CD4-positive, alpha-beta memory T cell (primary cell): ENCODE measurements at regions not wholly inside any gene's neighbourhood (a gene's known extent, or its start where the extent isn't known, plus 50 kb on each side); places are given as distances from the start of the nearest gene placed in this dataset.

ENCODE experiments used
- CTCF ChIA-PET: fragments of 350-600 bp; sonication (Branson Sonifier 250); formaldehyde crosslinking; loops from one replicate; lab custom pipeline; 2021; ENCODE audit warnings: inconsistent platforms; ENCODE audit not compliant: partially characterized antibody; lab: Charles Lee
- POLR2A ChIA-PET: fragments of 350-600 bp; sonication (Branson Sonifier 250); formaldehyde crosslinking; loops from one replicate; lab custom pipeline; 2021; ENCODE audit not compliant: partially characterized antibody; lab: Charles Lee
- DNase-seq, 5 donors: peaks; one replicate each; pipeline versions ENCODE4 v3.0.0 to v3.0.0-alpha.2; 2020 to 2022; ENCODE audit warnings: mixed read lengths in 1 of 5
- H3K27ac ChIP-seq: one replicate; pipeline ENCODE4 v1.7.0; 2013; ENCODE audit warnings: low read depth, low read length
- H3K27me3 ChIP-seq: 2 replicates; pipeline ENCODE4 v1.7.0; 2013; ENCODE audit warnings: mild to moderate bottlenecking, low read length, moderate library complexity; ENCODE audit not compliant: insufficient read depth
- H3K36me3 ChIP-seq: 2 replicates; pipeline ENCODE4 v1.7.0; 2013; ENCODE audit warnings: mild to moderate bottlenecking, low read length, moderate library complexity; ENCODE audit not compliant: insufficient read depth
- H3K4me1 ChIP-seq: 2 replicates; pipeline ENCODE4 v1.7.0; 2013; ENCODE audit warnings: mild to moderate bottlenecking, low read length, moderate library complexity; ENCODE audit not compliant: insufficient read depth
- H3K4me3 ChIP-seq, 2 donors: one replicate each; pipeline ENCODE4 v1.7.0; 2013; ENCODE audit warnings: low read length in 2 of 2, mild to moderate bottlenecking in 1 of 2
- H3K9me3 ChIP-seq, 2 donors: one replicate each; pipeline ENCODE4 v1.7.0; 2013; ENCODE audit warnings: low read length in 2 of 2, control low read depth in 1 of 2; ENCODE audit not compliant: control insufficient read depth in 1 of 2
- H3K27ac Mint-ChIP-seq, 7 donors: one replicate each; pipeline ENCODE4 v1.8.0; 2020 to 2021; ENCODE audit warnings: mixed read lengths in 7 of 7, mild to moderate bottlenecking in 6 of 7, inconsistent platforms in 3 of 7, moderate library complexity in 3 of 7
- H3K27me3 Mint-ChIP-seq, 2 donors: one replicate each; pipeline ENCODE4 v1.8.0; 2020 to 2021; ENCODE audit warnings: mixed read lengths in 2 of 2
- H3K36me3 Mint-ChIP-seq, 2 donors: one replicate each; pipeline ENCODE4 v1.8.0; 2020 to 2021; ENCODE audit warnings: mixed read lengths in 2 of 2, inconsistent platforms in 1 of 2, mild to moderate bottlenecking in 1 of 2
- H3K4me1 Mint-ChIP-seq, 4 donors: one replicate each; pipeline ENCODE4 v1.8.0; 2020 to 2021; ENCODE audit warnings: mixed read lengths in 4 of 4, mild to moderate bottlenecking in 1 of 4
- H3K4me3 Mint-ChIP-seq, 8 donors: one replicate each; pipeline ENCODE4 v1.8.0; 2020 to 2021; ENCODE audit warnings: mixed read lengths in 8 of 8, mild to moderate bottlenecking in 7 of 8, moderate library complexity in 6 of 8, inconsistent platforms in 3 of 8
- H3K9me3 Mint-ChIP-seq, 8 donors: one replicate each; pipeline ENCODE4 v1.8.0; 2020 to 2021; ENCODE audit warnings: mixed read lengths in 8 of 8, mild to moderate bottlenecking in 5 of 8, inconsistent platforms in 3 of 8, moderate library complexity in 1 of 8
- intact Hi-C: fragments of 100-400 bp; cut with micrococcal nuclease; formaldehyde crosslinking; loops from one replicate; pipeline ENCODE4 v1.15.1; 2023

DNA sequence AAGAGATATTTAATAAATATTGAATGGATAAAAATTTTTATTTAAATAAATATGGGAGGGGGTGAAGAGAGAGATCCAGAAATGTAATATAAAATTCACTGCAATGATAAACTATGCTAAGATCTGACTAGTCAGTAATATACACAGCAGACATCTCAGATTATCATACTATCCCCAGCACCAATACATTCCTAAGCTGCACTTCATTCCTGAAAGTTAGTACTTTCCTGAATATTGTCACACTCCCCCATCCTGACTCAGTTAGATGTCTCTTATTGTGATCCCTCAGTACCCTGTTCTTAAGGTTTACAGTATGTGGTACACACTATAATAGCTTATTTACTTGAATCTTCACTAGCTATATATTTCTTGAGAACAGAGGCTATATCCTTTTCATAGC lies 88.3 kb upstream of the KCNQ5 start:
- peaks cover 2 to 6% of the 10 kb centered on the region in 2 donors for H3K27me3 Mint-ChIP-seq
- no peak overlapping the region for H3K4me3 Mint-ChIP-seq
- CTCF ChIA-PET: interaction anchor here (1.0 kb wide), 1 partner anchor 121 kb away, joined by 3 read pairs; no protein-coding TSS in a partner anchor
- intact Hi-C loops: no loop called here
- POLR2A ChIA-PET: no interaction called here
- Histone ChIP-seq H3K27me3 (no peaks in the 10 kb centered on the region), H3K36me3 (no peaks in the 10 kb centered on the region), H3K9me3 (no peaks in the 10 kb centered on the region), H3K4me1 (no peaks in the 10 kb centered on the region), H3K4me3 (no peak overlapping the region), H3K27ac (no peak overlapping the region)
- DNase-seq: no peak
- H3K4me1 Mint-ChIP-seq: no peaks in the 10 kb centered on the region
- H3K36me3 Mint-ChIP-seq: no peaks in the 10 kb centered on the region
- H3K9me3 Mint-ChIP-seq: peaks cover 0 to 3% (median 0%) of the 10 kb centered on the region in 8 donors
- no peak overlapping the region for H3K27ac Mint-ChIP-seq

DNA sequence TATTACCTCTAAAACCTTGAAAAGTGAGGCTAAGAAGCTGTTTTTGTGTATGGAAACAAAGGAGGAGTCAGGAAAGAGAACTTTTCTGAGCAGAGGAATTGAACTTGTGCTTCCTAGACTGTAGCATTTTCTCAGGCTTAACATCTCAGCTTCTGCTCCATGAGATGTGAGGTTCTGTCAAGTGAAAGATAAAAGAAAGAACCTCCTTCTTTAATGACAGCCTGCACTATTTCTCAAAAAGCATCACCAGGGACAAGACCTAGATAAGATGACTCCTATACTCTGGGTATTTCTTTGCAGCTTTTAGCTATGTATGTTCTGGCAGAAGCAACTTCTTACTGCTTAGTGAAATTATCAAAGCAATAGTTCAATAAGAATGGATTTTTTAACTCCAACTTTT lies 87.6 kb upstream of the KCNQ5 start:
- H3K4me3 ChIP-seq: no peak overlapping the region
- ChIA-PET CTCF (interaction anchor here (1.0 kb wide), 1 partner anchor 122 kb away, joined by 3 read pairs; no protein-coding TSS in a partner anchor), POLR2A (no interaction called here)
- Mint-ChIP-seq H3K27ac (no peak overlapping the region), H3K27me3 (peaks cover 2 to 6% of the 10 kb centered on the region in 2 donors), H3K9me3 (peaks cover 0 to 3% (median 0%) of the 10 kb centered on the region in 8 donors), H3K4me1 (no peaks in the 10 kb centered on the region), H3K36me3 (no peaks in the 10 kb centered on the region), H3K4me3 (no peak overlapping the region)
- intact Hi-C loops: no loop called here
- H3K4me1 ChIP-seq: no peaks in the 10 kb centered on the region
- no peak for DNase-seq
- H3K27me3 ChIP-seq: no peaks in the 10 kb centered on the region
- H3K36me3 ChIP-seq: no peaks in the 10 kb centered on the region
- H3K27ac ChIP-seq: no peak overlapping the region
- H3K9me3 ChIP-seq: no peaks in the 10 kb centered on the region

DNA sequence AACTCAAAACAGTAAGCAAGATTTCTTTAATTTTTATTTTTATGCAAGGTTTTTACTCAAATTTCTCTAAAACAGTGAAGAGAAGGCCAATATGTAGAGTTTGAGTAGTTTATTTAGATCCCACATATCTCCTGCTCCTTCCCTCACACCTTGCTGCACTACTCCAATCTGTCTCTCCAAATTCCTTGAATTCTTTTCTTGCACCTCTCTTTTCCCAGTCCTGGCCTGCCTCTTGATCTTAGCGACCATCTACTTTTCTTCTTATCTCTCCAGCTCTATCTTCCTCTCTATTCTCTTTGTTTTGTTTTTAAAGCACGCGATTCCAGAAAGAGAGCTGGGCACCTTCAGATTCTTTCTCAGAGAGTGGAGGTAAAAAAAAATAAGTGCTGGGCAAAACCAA lies 86.7 kb upstream of the KCNQ5 start:
- peaks cover 2 to 4% of the 10 kb centered on the region in 2 donors for H3K27me3 Mint-ChIP-seq
- H3K4me3 Mint-ChIP-seq: no peak overlapping the region
- H3K27ac Mint-ChIP-seq: no peak overlapping the region
- Histone ChIP-seq H3K36me3 (no peaks in the 10 kb centered on the region), H3K27me3 (no peaks in the 10 kb centered on the region), H3K27ac (no peak overlapping the region), H3K4me3 (no peak overlapping the region), H3K9me3 (no peaks in the 10 kb centered on the region), H3K4me1 (no peaks in the 10 kb centered on the region)
- H3K36me3 Mint-ChIP-seq: no peaks in the 10 kb centered on the region
- CTCF ChIA-PET: no interaction called here
- POLR2A ChIA-PET: no interaction called here
- H3K9me3 Mint-ChIP-seq: peaks cover 0 to 9% (median under 1%) of the 10 kb centered on the region in 8 donors
- intact Hi-C loops: no loop called here
- DNase-seq: no peak
- H3K4me1 Mint-ChIP-seq: no peaks in the 10 kb centered on the region

DNA sequence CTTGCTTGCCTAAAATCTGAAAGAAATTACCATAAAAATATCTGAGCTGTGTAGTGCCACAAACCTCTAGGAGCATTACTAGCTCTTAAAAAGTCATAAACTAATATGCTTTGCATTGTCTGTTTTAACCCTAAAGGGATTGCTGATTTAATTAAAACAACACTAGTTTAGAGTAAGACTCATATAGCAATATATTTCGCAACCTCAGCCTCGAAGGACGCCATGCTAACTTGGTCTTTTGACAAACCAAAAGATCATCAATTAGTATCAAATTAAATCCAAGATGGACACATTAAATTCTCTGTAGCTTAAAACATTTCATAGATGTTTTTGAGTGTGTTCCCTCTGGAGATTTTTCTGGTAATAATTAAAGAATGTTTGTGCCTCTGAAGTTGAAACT lies 74.8 kb upstream of the KCNQ5 start:
- no peaks in the 10 kb centered on the region for H3K36me3 ChIP-seq
- DNase-seq: no peak
- CTCF ChIA-PET: no interaction called here
- no peaks in the 10 kb centered on the region for H3K27me3 ChIP-seq
- no peaks in the 10 kb centered on the region for H3K36me3 Mint-ChIP-seq
- POLR2A ChIA-PET: no interaction called here
- H3K4me3 ChIP-seq: no peak overlapping the region
- H3K27me3 Mint-ChIP-seq: peaks cover 4 to 5% of the 10 kb centered on the region in 2 donors
- peaks cover 0 to 8% (median 4%) of the 10 kb centered on the region in 8 donors for H3K9me3 Mint-ChIP-seq
- no peaks in the 10 kb centered on the region for H3K9me3 ChIP-seq
- H3K4me1 Mint-ChIP-seq: no peaks in the 10 kb centered on the region
- no peak overlapping the region for H3K27ac ChIP-seq
- intact Hi-C loops: no loop called here
- no peak overlapping the region for H3K4me3 Mint-ChIP-seq
- no peak overlapping the region for H3K27ac Mint-ChIP-seq
- no peaks in the 10 kb centered on the region for H3K4me1 ChIP-seq

DNA sequence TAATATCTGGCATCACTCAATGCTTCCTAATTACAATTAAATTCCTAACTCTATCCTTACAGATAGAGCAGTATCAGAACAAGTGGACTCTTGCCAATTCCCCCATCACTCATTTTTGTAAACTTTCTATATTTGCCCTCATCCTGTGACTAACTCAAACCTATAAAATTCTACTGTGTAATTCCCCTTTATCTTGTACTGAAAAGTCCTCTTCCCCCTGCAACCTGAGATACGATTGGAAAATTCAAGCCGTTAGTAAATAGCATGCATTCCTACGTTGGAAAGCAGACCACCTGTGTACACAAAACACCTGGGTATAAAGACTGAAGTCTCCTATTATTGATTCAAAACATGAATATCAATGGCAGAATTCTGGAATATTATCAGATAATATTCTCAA lies 70.4 kb upstream of the KCNQ5 start:
- Histone ChIP-seq H3K9me3 (no peaks in the 10 kb centered on the region), H3K4me1 (no peaks in the 10 kb centered on the region), H3K27ac (no peak overlapping the region), H3K27me3 (no peaks in the 10 kb centered on the region), H3K36me3 (no peaks in the 10 kb centered on the region), H3K4me3 (no peak overlapping the region)
- no peaks in the 10 kb centered on the region for H3K36me3 Mint-ChIP-seq
- H3K27ac Mint-ChIP-seq: no peak overlapping the region
- peaks cover 0 to 4% (median 0%) of the 10 kb centered on the region in 4 donors for H3K4me1 Mint-ChIP-seq
- intact Hi-C loops: no loop called here
- H3K27me3 Mint-ChIP-seq: peaks cover 0 to 5% of the 10 kb centered on the region in 2 donors
- no peak overlapping the region for H3K4me3 Mint-ChIP-seq
- no peak for DNase-seq
- ChIA-PET POLR2A (no interaction called here), CTCF (no interaction called here)
- H3K9me3 Mint-ChIP-seq: no peaks in the 10 kb centered on the region

DNA sequence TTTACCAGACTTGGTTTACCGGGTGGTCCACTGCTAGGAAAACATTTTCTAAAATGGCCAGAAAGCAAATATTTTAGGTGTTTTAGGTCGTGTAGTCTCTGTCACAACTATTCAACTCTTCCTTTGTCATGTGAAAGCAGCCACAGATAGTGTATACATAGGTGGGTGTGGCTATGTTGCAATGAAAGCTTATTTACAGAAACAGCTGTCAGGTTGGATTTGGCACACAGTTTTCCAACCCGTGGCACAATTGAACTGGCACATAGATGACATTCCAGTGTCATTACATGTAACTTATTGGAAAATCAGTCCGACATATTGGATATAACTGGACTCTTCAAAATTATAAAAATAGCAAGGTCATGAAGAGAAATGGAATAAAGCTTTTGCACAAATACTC lies 68.9 kb upstream of the KCNQ5 start:
- Mint-ChIP-seq H3K4me3 (no peak overlapping the region), H3K27me3 (peaks cover 0 to under 1% of the 10 kb centered on the region in 2 donors), H3K27ac (no peak overlapping the region), H3K4me1 (peaks cover 0 to 4% (median 0%) of the 10 kb centered on the region in 4 donors), H3K9me3 (no peaks in the 10 kb centered on the region), H3K36me3 (no peaks in the 10 kb centered on the region)
- no peak for DNase-seq
- POLR2A ChIA-PET: no interaction called here
- no peaks in the 10 kb centered on the region for H3K4me1 ChIP-seq
- no peak overlapping the region for H3K27ac ChIP-seq
- no peaks in the 10 kb centered on the region for H3K36me3 ChIP-seq
- H3K4me3 ChIP-seq: no peak overlapping the region
- H3K27me3 ChIP-seq: no peaks in the 10 kb centered on the region
- CTCF ChIA-PET: no interaction called here
- intact Hi-C loops: no loop called here
- H3K9me3 ChIP-seq: no peaks in the 10 kb centered on the region

DNA sequence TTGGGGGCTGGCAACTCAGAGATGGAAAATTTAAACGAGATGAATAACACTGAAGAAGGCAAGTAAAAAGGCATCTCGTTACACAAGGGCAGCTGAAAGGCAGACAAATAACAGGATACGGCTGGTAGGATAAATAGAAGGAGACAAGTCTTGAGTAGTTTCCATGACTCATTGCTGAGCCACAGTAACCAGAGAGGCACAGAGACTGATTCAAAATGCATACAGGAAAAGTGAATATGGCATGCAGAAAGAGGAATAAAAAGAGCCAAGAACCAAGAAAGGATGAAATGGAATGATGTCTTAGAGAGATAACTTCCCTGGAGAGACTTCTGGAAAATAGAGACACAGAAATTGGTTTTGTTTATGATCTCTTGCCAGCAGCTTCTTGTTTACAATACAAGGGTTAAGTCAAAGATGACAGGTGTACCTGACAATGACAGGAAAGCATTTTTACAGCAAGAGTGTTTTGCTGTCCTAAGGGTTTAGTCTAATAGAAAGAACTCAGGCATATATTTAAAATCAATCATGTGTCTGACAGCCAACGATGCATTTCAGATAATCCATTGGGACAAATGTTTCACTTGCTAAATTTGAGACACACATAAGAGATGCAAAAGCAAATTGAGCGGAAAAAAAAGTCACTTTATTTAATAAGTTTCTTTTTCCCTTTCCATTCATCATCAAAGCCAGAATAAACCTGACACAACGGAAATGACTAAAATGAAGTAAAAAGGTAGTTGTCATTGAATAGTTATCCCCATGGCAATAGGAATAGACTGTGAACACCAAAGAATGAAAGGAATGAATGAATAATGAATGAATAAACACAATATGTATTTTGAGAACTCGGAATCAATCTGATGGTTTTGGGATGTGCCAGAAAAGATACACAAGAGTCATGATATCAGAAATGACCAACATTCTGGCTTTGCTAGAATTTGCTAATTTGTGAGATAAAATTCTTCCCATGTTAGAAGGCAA lies 68.0 kb upstream of the KCNQ5 start:
- DNase-seq: no peak
- H3K4me3 ChIP-seq: no peak overlapping the region
- Mint-ChIP-seq H3K9me3 (no peaks in the 10 kb centered on the region), H3K36me3 (no peaks in the 10 kb centered on the region), H3K4me1 (peaks cover 0 to 4% (median 0%) of the 10 kb centered on the region in 4 donors), H3K27ac (no peak overlapping the region), H3K27me3 (no peaks in the 10 kb centered on the region), H3K4me3 (no peak overlapping the region)
- no peak overlapping the region for H3K27ac ChIP-seq
- intact Hi-C loops: no loop called here
- ChIA-PET CTCF (no interaction called here), POLR2A (no interaction called here)
- no peaks in the 10 kb centered on the region for H3K27me3 ChIP-seq
- no peaks in the 10 kb centered on the region for H3K9me3 ChIP-seq
- H3K4me1 ChIP-seq: no peaks in the 10 kb centered on the region
- no peaks in the 10 kb centered on the region for H3K36me3 ChIP-seq
